Subcutaneous abdominal adipose tissue (tissue), 5 donors: ENCODE measurements at regions not wholly inside any gene's neighbourhood (a gene's known extent, or its start where the extent isn't known, plus 50 kb on each side); places are given as distances from the start of the nearest gene placed in this dataset.
"Not testable (repeated sequence)": the region's sequence is repeated elsewhere in the genome, so short reads cannot be mapped to it uniquely, and the experiment has no call there.

Source experiments
- H3K27ac ChIP-seq: one replicate; pipeline ENCODE4 v1.7.0; 2013; ENCODE audit warnings: low read depth, mild to moderate bottlenecking, inconsistent platforms, low read length, moderate library complexity
- H3K27me3 ChIP-seq, 5 donors: one replicate each; pipeline ENCODE4 v1.7.0; 2013; ENCODE audit warnings: low read length in 5 of 5, inconsistent platforms in 1 of 5; ENCODE audit not compliant: control insufficient read depth in 5 of 5, insufficient read depth in 4 of 5
- H3K36me3 ChIP-seq, 5 donors: one replicate each; pipeline ENCODE4 v1.7.0; 2013; ENCODE audit warnings: low read length in 5 of 5; ENCODE audit not compliant: control insufficient read depth in 5 of 5, insufficient read depth in 5 of 5
- H3K4me1 ChIP-seq, 5 donors: one replicate each; pipeline ENCODE4 v1.7.0; 2013; ENCODE audit warnings: low read length in 5 of 5, mild to moderate bottlenecking in 3 of 5, moderate library complexity in 1 of 5; ENCODE audit not compliant: control insufficient read depth in 5 of 5, insufficient read depth in 5 of 5
- H3K4me3 ChIP-seq, 5 donors: one replicate each; pipeline ENCODE4 v1.7.0; 2013; ENCODE audit warnings: low read length in 5 of 5, low read depth in 1 of 5
- H3K9ac ChIP-seq, 5 donors: one replicate each; pipeline ENCODE4 v1.7.0; 2013; ENCODE audit warnings: low read length in 5 of 5, mild to moderate bottlenecking in 4 of 5, moderate library complexity in 3 of 5
- H3K9me3 ChIP-seq, 5 donors: one replicate each; pipeline ENCODE4 v1.7.0; 2013; ENCODE audit warnings: low read length in 5 of 5; ENCODE audit not compliant: control insufficient read depth in 5 of 5
- donor health status: healthy.
- donor health status: healthy.
- donor health status: healthy.
- donor health status: healthy.
- donor health status: healthy.

GRCh38 chr4:3880615-3881120, 114.5 kb downstream of the ADRA2C start:
- H3K27me3 ChIP-seq: peaks cover 19 to 47% (median 31%) of the 10 kb centered on the region in 5 donors
- no peak overlapping the region for H3K4me3 ChIP-seq
- no peak overlapping the region for H3K27ac ChIP-seq

GRCh38 chr4:3882316-3882885, 116.2 kb downstream of the ADRA2C start:
- Histone ChIP-seq H3K27me3 (peaks cover 13 to 36% (median 27%) of the 10 kb centered on the region in 5 donors), H3K4me1 (peaks cover 0 to 12% (median 7%) of the 10 kb centered on the region in 5 donors)
- not testable (repeated sequence) for H3K9me3 ChIP-seq, H3K9ac ChIP-seq, H3K4me3 ChIP-seq, H3K27ac ChIP-seq, H3K36me3 ChIP-seq

More at GRCh38 chr4:3880615-3881120, 114.5 kb downstream of the ADRA2C start:
- H3K9ac ChIP-seq: no peak overlapping the region
- H3K36me3 ChIP-seq: no peaks in the 10 kb centered on the region
- peaks cover 0 to 12% (median 7%) of the 10 kb centered on the region in 5 donors for H3K4me1 ChIP-seq
- H3K9me3 ChIP-seq: peaks cover 0 to 6% (median 3%) of the 10 kb centered on the region in 5 donors

GRCh38 chr4:3884261-3884660, 118.1 kb downstream of the ADRA2C start:
- Histone ChIP-seq H3K4me1 (peaks cover 0 to 11% (median 7%) of the 10 kb centered on the region in 5 donors), H3K27me3 (peaks cover 8 to 22% (median 17%) of the 10 kb centered on the region in 5 donors)
- H3K9ac ChIP-seq, H3K27ac ChIP-seq, H3K9me3 ChIP-seq, H3K36me3 ChIP-seq, H3K4me3 ChIP-seq: not testable (repeated sequence)

- not testable (repeated sequence) for H3K4me3 ChIP-seq, H3K27me3 ChIP-seq, H3K36me3 ChIP-seq, H3K9me3 ChIP-seq, H3K9ac ChIP-seq, H3K27ac ChIP-seq, H3K4me1 ChIP-seq
Measured at GRCh38 chr4:3893590-3893989, 127.4 kb downstream of the ADRA2C start.

- not testable (repeated sequence) for H3K27ac ChIP-seq, H3K4me3 ChIP-seq, H3K9me3 ChIP-seq, H3K27me3 ChIP-seq, H3K4me1 ChIP-seq, H3K9ac ChIP-seq, H3K36me3 ChIP-seq
Measured at GRCh38 chr4:3894086-3894959, 128.1 kb downstream of the ADRA2C start.

DNA sequence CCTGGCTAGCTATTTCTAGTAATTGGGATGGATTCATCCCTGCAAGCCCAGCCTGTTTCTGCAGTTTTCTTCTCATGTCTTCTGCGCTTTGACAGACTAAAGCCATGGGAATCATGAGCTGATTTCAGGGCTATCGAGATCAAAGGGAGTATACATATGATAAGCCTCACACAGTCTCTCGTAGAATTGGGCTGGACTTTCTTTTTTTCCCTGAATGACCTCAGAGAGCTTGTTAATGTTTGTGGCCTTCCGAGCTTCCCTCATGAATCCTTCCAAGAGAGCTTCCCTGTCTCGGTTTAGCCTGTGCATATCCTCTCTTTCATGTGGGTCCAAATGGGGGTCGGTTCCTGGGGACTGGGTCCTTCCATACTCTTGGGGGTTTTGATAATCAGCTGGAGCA, 130.3 kb downstream of the ADRA2C start:
- Histone ChIP-seq H3K4me1 (no peaks in the 10 kb centered on the region), H3K9me3 (no peaks in the 10 kb centered on the region), H3K36me3 (no peaks in the 10 kb centered on the region), H3K4me3 (no peak overlapping the region), H3K9ac (no peak overlapping the region), H3K27me3 (peaks cover 0 to 5% (median 0%) of the 10 kb centered on the region in 5 donors), H3K27ac (no peak overlapping the region)

- H3K27me3 ChIP-seq, H3K27ac ChIP-seq, H3K9me3 ChIP-seq, H3K4me3 ChIP-seq, H3K4me1 ChIP-seq, H3K9ac ChIP-seq, H3K36me3 ChIP-seq: not testable (repeated sequence)
Measured at GRCh38 chr4:3896871-3897578, 130.8 kb downstream of the ADRA2C start.

- Histone ChIP-seq H3K4me3 (no peak overlapping the region), H3K4me1 (no peaks in the 10 kb centered on the region), H3K9me3 (no peaks in the 10 kb centered on the region), H3K27me3 (peaks cover 0 to 5% (median 0%) of the 10 kb centered on the region in 5 donors), H3K27ac (no peak overlapping the region), H3K36me3 (no peaks in the 10 kb centered on the region), H3K9ac (no peak overlapping the region)
Measured at GRCh38 chr4:3898098-3898497, 131.9 kb downstream of the ADRA2C start.

DNA sequence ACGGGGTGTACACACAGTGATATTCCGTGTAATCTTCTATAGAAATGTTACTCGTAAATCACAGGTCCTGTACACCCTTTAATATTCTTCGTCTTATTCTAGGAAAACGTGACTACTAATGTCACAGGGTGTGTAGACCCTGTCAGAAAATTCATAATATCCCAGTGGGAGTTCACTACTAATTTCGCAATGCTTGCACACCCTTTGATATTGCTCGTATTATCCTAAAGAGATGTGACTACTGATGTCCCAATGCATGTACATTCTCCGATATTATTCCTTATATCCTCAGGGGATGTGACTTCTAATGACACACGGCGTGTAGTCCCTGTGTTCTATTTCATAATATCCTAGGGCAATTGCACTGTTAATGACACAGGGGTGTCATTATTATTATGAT, 132.7 kb downstream of the ADRA2C start:
- not testable (repeated sequence) for H3K36me3 ChIP-seq, H3K9me3 ChIP-seq, H3K4me1 ChIP-seq, H3K4me3 ChIP-seq, H3K27me3 ChIP-seq, H3K9ac ChIP-seq, H3K27ac ChIP-seq
